IMR-90 (cell line): ENCODE measurements at regions not wholly inside any gene's neighbourhood (a gene's known extent, or its start where the extent isn't known, plus 50 kb on each side); places are given as distances from the start of the nearest gene placed in this dataset.

Experiments used
- ATAC-seq: fragments of 200-7000 bp; cut with Tn5 transposase; 2 replicates; pipeline ENCODE4 v1.9.1; 2020; ENCODE audit warnings: low read depth, mild to moderate bottlenecking, moderate library complexity
- BruUV-seq: library from RNA; stranded (reverse); fragments of 400-500 nt; replicated peaks from 2 replicates; lab custom pipeline; 2021; lab: Mats Ljungman, UMichigan
- CTCF ChIA-PET: fragments of 300-600 bp; formaldehyde crosslinking; extraction: SDS; loops from one replicate; lab custom pipeline; 2021; ENCODE audit warnings: antibody characterized with exemption; lab: Yijun Ruan, JAX
- POLR2A ChIA-PET: fragments of 300-600 bp; sonication (Branson Sonifier 250); formaldehyde crosslinking; loops from one replicate; lab custom pipeline; 2022; ENCODE audit warnings: antibody characterized with exemption; ENCODE audit not compliant: unreplicated experiment; lab: Charles Lee
- DNase-seq: peaks from one replicate; pipeline ENCODE4 v3.0.0; 2013
- H2AFZ ChIP-seq: replicated peaks from 2 replicates; pipeline ENCODE3; 2013; ENCODE audit warnings: low read length, mild to moderate bottlenecking; ENCODE audit not compliant: poor library complexity
- H2AK5ac ChIP-seq: 2 replicates; pipeline ENCODE4 v1.6.1; 2013; ENCODE audit warnings: low read depth, low read length, inconsistent platforms
- H2AK9ac ChIP-seq: replicated peaks from 2 replicates; pipeline ENCODE3; 2013; ENCODE audit warnings: mild to moderate bottlenecking, low read depth, low read length, moderate library complexity; ENCODE audit not compliant: poor library complexity
- H2BK120ac ChIP-seq: 2 replicates; pipeline ENCODE4 v1.6.1; 2013; ENCODE audit warnings: low read depth, low read length, inconsistent platforms
- H2BK15ac ChIP-seq: 3 replicates; pipeline ENCODE4 v1.6.1; 2013; ENCODE audit warnings: low read depth, low read length, inconsistent platforms
- H2BK20ac ChIP-seq: 2 replicates; pipeline ENCODE4 v1.6.1; 2013; ENCODE audit warnings: low read depth, mild to moderate bottlenecking, inconsistent platforms, low read length, moderate library complexity
- H2BK5ac ChIP-seq: 2 replicates; pipeline ENCODE4 v1.6.1; 2013; ENCODE audit warnings: mild to moderate bottlenecking, low read depth, low read length, inconsistent platforms; ENCODE audit not compliant: poor library complexity, severe bottlenecking
- H3K14ac ChIP-seq: replicated peaks from 2 replicates; pipeline ENCODE4 v1.6.1; 2013; ENCODE audit warnings: low read depth, low read length, inconsistent platforms
- H3K18ac ChIP-seq: 2 replicates; pipeline ENCODE4 v1.6.1; 2013; ENCODE audit warnings: low read depth, low read length, control low read depth
- H3K23ac ChIP-seq: 2 replicates; pipeline ENCODE4 v1.6.1; 2013; ENCODE audit warnings: low read depth, low read length, inconsistent platforms
- H3K27ac ChIP-seq: 2 replicates; pipeline ENCODE4 v1.5.1; 2013; ENCODE audit warnings: mild to moderate bottlenecking, control low read depth, low read length; ENCODE audit not compliant: insufficient read depth
- H3K27me3 ChIP-seq: 2 replicates; pipeline ENCODE4 v1.6.1; 2013; ENCODE audit warnings: low read length; ENCODE audit not compliant: control insufficient read depth, insufficient read depth
- H3K36me3 ChIP-seq: 2 replicates; pipeline ENCODE4 v1.6.1; 2013; ENCODE audit warnings: low read length, mixed read lengths; ENCODE audit not compliant: control insufficient read depth, insufficient read depth
- H3K4ac ChIP-seq: 2 replicates; pipeline ENCODE4 v1.6.1; 2013; ENCODE audit warnings: low read depth, low read length, inconsistent platforms
- H3K4me1 ChIP-seq: 2 replicates; pipeline ENCODE4 v1.6.1; 2013; ENCODE audit warnings: low read length, mixed read lengths; ENCODE audit not compliant: control insufficient read depth, insufficient read depth
- H3K4me2 ChIP-seq: 2 replicates; pipeline ENCODE4 v1.6.1; 2013; ENCODE audit warnings: low read depth, mild to moderate bottlenecking, control low read depth, low read length, moderate library complexity
- H3K4me3 ChIP-seq: 2 replicates; pipeline ENCODE4 v1.5.1; 2013; ENCODE audit warnings: low read depth, mild to moderate bottlenecking, control low read depth, low read length, moderate library complexity; ENCODE audit not compliant: insufficient read depth
- H3K56ac ChIP-seq: 2 replicates; pipeline ENCODE4 v1.6.1; 2013; ENCODE audit warnings: low read length, inconsistent platforms; ENCODE audit not compliant: insufficient read depth; ENCODE audit errors: extremely low read depth
- H3K79me1 ChIP-seq, 2 experiments: 2 replicates each; pipeline ENCODE4 v1.6.1; 2013; ENCODE audit warnings: low read length in 2 of 2, inconsistent platforms in 1 of 2, low read depth in 1 of 2
- H3K9ac ChIP-seq: 2 replicates; pipeline ENCODE4 v1.6.1; 2013; ENCODE audit warnings: low read depth, low read length, control low read depth
- H3K9me1 ChIP-seq: 2 replicates; pipeline ENCODE4 v1.6.1; 2013; ENCODE audit warnings: low read length, inconsistent platforms; ENCODE audit not compliant: insufficient read depth
- H3K9me3 ChIP-seq: 2 replicates; pipeline ENCODE4 v1.6.1; 2013; ENCODE audit warnings: low read length; ENCODE audit not compliant: control insufficient read depth, insufficient read depth
- H4K20me1 ChIP-seq: 2 replicates; pipeline ENCODE4 v1.6.1; 2013; ENCODE audit warnings: low read length, inconsistent platforms; ENCODE audit not compliant: insufficient read depth
- H4K5ac ChIP-seq: 2 replicates; pipeline ENCODE4 v1.6.1; 2013; ENCODE audit warnings: mild to moderate bottlenecking, low read depth, low read length, control low read depth
- H4K8ac ChIP-seq, 2 experiments: 2 replicates each; pipeline ENCODE4 v1.6.1; 2013; ENCODE audit warnings: low read depth in 2 of 2, low read length in 2 of 2, control low read depth in 1 of 2, inconsistent platforms in 1 of 2
- H4K91ac ChIP-seq: 2 replicates; pipeline ENCODE4 v1.6.1; 2013; ENCODE audit warnings: low read depth, low read length, inconsistent platforms; ENCODE audit not compliant: insufficient read depth
- BHLHE40 ChIP-seq: fragments of 150-350 bp; IDR thresholded peaks from 2 replicates; pipeline ENCODE4 v1.6.1; 2016; ENCODE audit warnings: mild to moderate bottlenecking, low read depth, low read length
- CEBPB ChIP-seq: IDR thresholded peaks from 2 replicates; pipeline ENCODE4 v1.6.1; 2012; ENCODE audit warnings: low read depth, low read length, improper control_type of control experiment
- CHD1 ChIP-seq: IDR thresholded peaks from 2 replicates; pipeline ENCODE4 v1.6.1; 2012; ENCODE audit warnings: low read depth, low read length, improper control_type of control experiment
- CTCF ChIP-seq: conservative IDR thresholded peaks from 2 replicates; pipeline ENCODE4 v1.5.1; 2012; ENCODE audit warnings: mild to moderate bottlenecking, low read depth, low read length, improper control_type of control experiment
- ELK1 ChIP-seq: fragments of 150-350 bp; IDR thresholded peaks from 2 replicates; pipeline ENCODE4 v1.6.1; 2016; ENCODE audit warnings: low read depth, mild to moderate bottlenecking, low read length, moderate library complexity, borderline replicate concordance
- FOS ChIP-seq: fragments of 150-350 bp; IDR thresholded peaks from 2 replicates; pipeline ENCODE4 v1.6.1; 2016; ENCODE audit warnings: low read depth, low read length
- MAFK ChIP-seq: IDR thresholded peaks from 2 replicates; pipeline ENCODE4 v1.6.1; 2012; ENCODE audit warnings: low read depth, low read length, improper control_type of control experiment
- MAZ ChIP-seq: IDR thresholded peaks from 2 replicates; pipeline ENCODE4 v1.6.1; 2012; ENCODE audit warnings: low read depth, mild to moderate bottlenecking, low read length, improper control_type of control experiment, moderate library complexity, borderline replicate concordance
- MXI1 ChIP-seq: IDR thresholded peaks from 2 replicates; pipeline ENCODE4 v1.6.1; 2012; ENCODE audit warnings: low read depth, mild to moderate bottlenecking, low read length, moderate library complexity, borderline replicate concordance
- NFE2L2 ChIP-seq: fragments of 150-350 bp; IDR thresholded peaks from 2 replicates; pipeline ENCODE4 v1.6.1; 2016; ENCODE audit warnings: low read depth, mild to moderate bottlenecking, low read length
- POLR2A ChIP-seq: IDR thresholded peaks from 2 replicates; pipeline ENCODE4 v1.6.1; 2012; ENCODE audit warnings: mild to moderate bottlenecking, low read depth, low read length
- RAD21 ChIP-seq: IDR thresholded peaks from 2 replicates; pipeline ENCODE4 v1.6.1; 2012; ENCODE audit warnings: low read length, improper control_type of control experiment
- RCOR1 ChIP-seq: IDR thresholded peaks from 2 replicates; pipeline ENCODE4 v1.6.1; 2012; ENCODE audit warnings: mild to moderate bottlenecking, low read length, improper control_type of control experiment; ENCODE audit not compliant: insufficient replicate concordance
- RFX5 ChIP-seq: IDR thresholded peaks from 2 replicates; pipeline ENCODE4 v1.8.0; 2012; ENCODE audit warnings: low read depth, mild to moderate bottlenecking, low read length, moderate library complexity
- SMC3 ChIP-seq: fragments of 150-350 bp; IDR thresholded peaks from 2 replicates; pipeline ENCODE4 v1.6.1; 2016; ENCODE audit warnings: low read depth, mild to moderate bottlenecking, antibody characterized with exemption, low read length, moderate library complexity
- USF2 ChIP-seq: fragments of 150-350 bp; IDR thresholded peaks from 2 replicates; pipeline ENCODE4 v1.6.1; 2017; ENCODE audit warnings: mild to moderate bottlenecking, antibody characterized with exemption, low read length, low read depth
- WGBS, 2 experiments: methylation state at CpG; one replicate each; pipeline versions ENCODE4 v1.1.5 to v1.1.7; 2013; ENCODE audit warnings: missing lambda C conversion rate in 2 of 2; ENCODE audit not compliant: insufficient read length in 1 of 2; ENCODE audit errors: extremely low coverage in 2 of 2; 5-methylcytosine and 5-hydroxymethylcytosine counted together
- dilution Hi-C: fragments of 300-500 bp; cut with HindIII; formaldehyde crosslinking; loops from one replicate; pipeline ENCODE4 v1.14.3; 2018; ENCODE audit warnings: low sequenced_read_pairs; ENCODE audit not compliant: unreplicated experiment
- in situ Hi-C: fragments of 300-500 bp; cut with MboI; formaldehyde crosslinking; loops from 3 replicates; pipeline ENCODE4 v1.14.3; 2019; ENCODE audit warnings: low sequenced_read_pairs, inconsistent platforms, mixed read lengths
- intact Hi-C: fragments of 100-400 bp; cut with micrococcal nuclease; formaldehyde crosslinking; loops from 2 replicates; pipeline ENCODE4 v1.10.0; 2022

GRCh38 chr9:38233343-38233742 lies 159.2 kb upstream of the ALDH1B1 start:
- intact Hi-C loops: no loop called here
- no peak overlapping the region for H2BK20ac ChIP-seq
- no peaks in the 10 kb centered on the region for H4K20me1 ChIP-seq
- peaks cover 59% of the 10 kb centered on the region for H3K27me3 ChIP-seq
- no peaks in the 10 kb centered on the region for H3K79me1 ChIP-seq
- 79% methylated on average over 7 of the region's 10 CpGs; no CpG with 5 or more reads in 1 of the 2 experiments for WGBS, 2 experiments
- no peak overlapping the region for H2AFZ ChIP-seq
- BruUV-seq: no TSS peak
- H2BK120ac ChIP-seq: no peak overlapping the region
- H2AK9ac ChIP-seq: no peak overlapping the region
- no peak overlapping the region for H4K8ac ChIP-seq
- no peak overlapping the region for H2BK5ac ChIP-seq
- DNase-seq (no peak), ATAC-seq (no peak)
- no peaks in the 10 kb centered on the region for H3K36me3 ChIP-seq
- H2AK5ac ChIP-seq: no peak overlapping the region
- H3K4me2 ChIP-seq: no peak overlapping the region
- no peak overlapping the region for H3K27ac ChIP-seq
- no peak overlapping the region for H3K18ac ChIP-seq
- dilution Hi-C loops: no loop called here
- H3K9ac ChIP-seq: no peak overlapping the region
- no peak overlapping the region for H3K23ac ChIP-seq
- H3K9me3 ChIP-seq: no peaks in the 10 kb centered on the region
- H3K4me3 ChIP-seq: no peak overlapping the region
- ChIA-PET CTCF (no interaction called here), POLR2A (no interaction called here)
- in situ Hi-C loops: no loop called here
- no peak overlapping the region for H4K5ac ChIP-seq
- no peak overlapping the region for H3K56ac ChIP-seq
- H3K4ac ChIP-seq: no peak overlapping the region
- H3K4me1 ChIP-seq: no peaks in the 10 kb centered on the region
- H4K91ac ChIP-seq: no peak overlapping the region
- TF ChIP-seq RFX5 (no peak), CTCF (no peak), CEBPB (no peak), SMC3 (no peak), MAZ (no peak), MAFK (no peak), FOS (no peak), RCOR1 (no peak), CHD1 (no peak), RAD21 (no peak), USF2 (no peak), NFE2L2 (no peak), ELK1 (no peak), POLR2A (no peak), BHLHE40 (no peak), MXI1 (no peak)
- H3K14ac ChIP-seq: no peak overlapping the region
- H2BK15ac ChIP-seq: no peak overlapping the region
- H3K9me1 ChIP-seq: no peaks in the 10 kb centered on the region
